B cell (primary cell): ENCODE measurements at regions not wholly inside any gene's neighbourhood (a gene's known extent, or its start where the extent isn't known, plus 50 kb on each side); places are given as distances from the start of the nearest gene placed in this dataset.

ENCODE experiments used
- ATAC-seq: fragments of 200-7000 bp; cut with Tn5 transposase; one replicate; pipeline ENCODE4 v1.10.0; 2021; ENCODE audit warnings: low read depth, mild to moderate bottlenecking, moderate number of reproducible peaks, moderate library complexity
- CTCF ChIA-PET: fragments of 350-600 bp; sonication (Branson Sonifier 250); formaldehyde crosslinking; loops from one replicate; lab custom pipeline; 2021; ENCODE audit warnings: antibody characterized with exemption, inconsistent platforms; lab: Charles Lee
- POLR2A ChIA-PET: fragments of 350-600 bp; sonication (Branson Sonifier 250); formaldehyde crosslinking; loops from one replicate; lab custom pipeline; 2021; ENCODE audit warnings: antibody characterized with exemption; lab: Charles Lee
- DNase-seq: peaks from one replicate; pipeline ENCODE4 v3.0.0; 2013
- H2AFZ ChIP-seq: 2 replicates; pipeline ENCODE4 v1.6.1; 2012; ENCODE audit warnings: mild to moderate bottlenecking, low read depth, low read length; ENCODE audit not compliant: insufficient read depth, poor library complexity, severe bottlenecking
- H3K27ac ChIP-seq, 2 donors: 1 replicate in 1 of 2; 2 replicates in 1 of 2; pipeline ENCODE4 v1.5.1; 2012 to 2013; ENCODE audit warnings: low read length in 2 of 2, mild to moderate bottlenecking in 2 of 2, moderate library complexity in 1 of 2
- H3K27me3 ChIP-seq, 4 experiments: fragments of 200-600 bp in 1 of 4; sonication (generic) in 1 of 4; replicated peaks in 1 of 4; 1 replicate in 2 of 4; 2 replicates in 2 of 4; pipeline versions ENCODE4 v1.6.1 to v1.7.0; 2013 to 2016; ENCODE audit warnings: low read length in 3 of 4, mild to moderate bottlenecking in 2 of 4, mixed read lengths in 1 of 4, moderate library complexity in 1 of 4; ENCODE audit not compliant: insufficient read depth in 4 of 4, control insufficient read depth in 3 of 4; ENCODE audit errors: control extremely low read depth in 1 of 4
- H3K36me3 ChIP-seq, 2 experiments: replicated peaks in 1 of 2; 1 replicate in 1 of 2; 2 replicates in 1 of 2; pipeline versions ENCODE4 v1.6.1 to v1.7.1; 2013; ENCODE audit warnings: low read length in 1 of 2; ENCODE audit not compliant: insufficient read depth in 2 of 2, control insufficient read depth in 1 of 2; ENCODE audit errors: control extremely low read depth in 1 of 2, extremely low read depth in 1 of 2
- H3K4me1 ChIP-seq, 2 donors: fragments of 200-600 bp in 1 of 2; sonication (generic) in 1 of 2; 1 replicate in 1 of 2; 2 replicates in 1 of 2; pipeline versions ENCODE4 v1.5.1 to v1.6.1; 2013 to 2017; ENCODE audit warnings: low read length in 2 of 2; ENCODE audit not compliant: control insufficient read depth in 2 of 2, insufficient read depth in 2 of 2
- H3K4me2 ChIP-seq: replicated peaks from 2 replicates; pipeline ENCODE3; 2012; ENCODE audit warnings: mild to moderate bottlenecking, low read depth, low read length; ENCODE audit not compliant: poor library complexity, severe bottlenecking
- H3K4me3 ChIP-seq, 5 experiments: fragments of 200-600 bp in 1 of 5; sonication (generic) in 1 of 5; 1 replicate in 3 of 5; 2 replicates in 2 of 5; pipeline versions ENCODE4 v1.5.1 to v1.7.0; 2011 to 2016; ENCODE audit warnings: low read length in 4 of 5, mild to moderate bottlenecking in 4 of 5, low read depth in 2 of 5, control low read depth in 1 of 5, moderate library complexity in 1 of 5; ENCODE audit not compliant: insufficient read depth in 1 of 5; ENCODE audit errors: control extremely low read depth in 1 of 5, extremely low read depth in 1 of 5
- H3K79me2 ChIP-seq: fragments of 200-600 bp; sonication (generic); one replicate; pipeline ENCODE4 v1.6.0; 2016; ENCODE audit warnings: low read length; ENCODE audit not compliant: control insufficient read depth, insufficient read depth
- H3K9ac ChIP-seq: fragments of 200-600 bp; sonication (generic); 2 replicates; pipeline ENCODE4 v1.6.1; 2017; ENCODE audit warnings: mild to moderate bottlenecking, low read length, moderate library complexity
- H3K9me3 ChIP-seq, 3 donors: one replicate each; pipeline versions ENCODE4 v1.6.1 to v1.7.1; 2013; ENCODE audit warnings: low read length in 2 of 3; ENCODE audit not compliant: control insufficient read depth in 2 of 3, insufficient read depth in 1 of 3; ENCODE audit errors: control extremely low read depth in 1 of 3
- H4K20me1 ChIP-seq: 2 replicates; pipeline ENCODE4 v1.6.0; 2012; ENCODE audit warnings: mild to moderate bottlenecking, low read length; ENCODE audit not compliant: insufficient read depth, control insufficient read depth, poor library complexity, severe bottlenecking
- H3K27ac Mint-ChIP-seq: one replicate; pipeline ENCODE4 v1.8.0; 2021; ENCODE audit warnings: mixed read lengths
- H3K27me3 Mint-ChIP-seq: one replicate; pipeline ENCODE4 v1.8.0; 2021; ENCODE audit warnings: mixed read lengths
- H3K4me1 Mint-ChIP-seq: one replicate; pipeline ENCODE4 v1.8.0; 2021; ENCODE audit warnings: mixed read lengths
- H3K4me3 Mint-ChIP-seq: one replicate; pipeline ENCODE4 v1.8.0; 2021; ENCODE audit warnings: mixed read lengths
- H3K9me3 Mint-ChIP-seq: one replicate; pipeline ENCODE4 v1.8.0; 2022; ENCODE audit warnings: mixed read lengths; ENCODE audit not compliant: insufficient read depth
- CTCF ChIP-seq: fragments of 200-600 bp; IDR thresholded peaks from one replicate; pipeline ENCODE4 v1.8.0; 2022; ENCODE audit warnings: antibody characterized with exemption, mild to moderate bottlenecking
- EZH2 ChIP-seq: IDR thresholded peaks from 2 replicates; pipeline ENCODE4 v1.6.1; 2012; ENCODE audit warnings: borderline replicate concordance, low read depth, mild to moderate bottlenecking, moderate library complexity, low read length; ENCODE audit not compliant: insufficient read depth, poor library complexity, severe bottlenecking
- WGBS: methylation state at CpG from one replicate; pipeline ENCODE4 v1.1.5; 2013; ENCODE audit warnings: missing lambda C conversion rate; ENCODE audit not compliant: insufficient coverage; 5-methylcytosine and 5-hydroxymethylcytosine counted together
- intact Hi-C: fragments of 100-400 bp; cut with micrococcal nuclease; formaldehyde crosslinking; loops from one replicate; pipeline ENCODE4 v1.10.0; 2022

- intact Hi-C loops = no loop called here
- ChIA-PET POLR2A (no interaction called here), CTCF (no interaction called here)
- no peak for ATAC-seq
- H3K9me3 Mint-ChIP-seq = no peaks in the 10 kb centered on the region
- no CpG with 5 or more reads among the region's 2 CpGs for WGBS
- no peaks in the 10 kb centered on the region for H3K79me2 ChIP-seq
- H3K27ac Mint-ChIP-seq = no peak overlapping the region
- H3K9ac ChIP-seq = no peak overlapping the region
- H4K20me1 ChIP-seq = no peaks in the 10 kb centered on the region
- H3K4me3 Mint-ChIP-seq = no peak overlapping the region
- no peaks in the 10 kb centered on the region for H3K4me1 Mint-ChIP-seq
- H3K27me3 ChIP-seq = no peaks in the 10 kb centered on the region
- no peaks in the 10 kb centered on the region for H3K9me3 ChIP-seq
- no peaks in the 10 kb centered on the region for H3K4me1 ChIP-seq
- no peak overlapping the region for H3K4me2 ChIP-seq
- DNase-seq = no peak
- TF ChIP-seq EZH2 (no peak), CTCF (no peak)
- H3K27me3 Mint-ChIP-seq = no peaks in the 10 kb centered on the region
- H3K27ac ChIP-seq = no peak overlapping the region
- H2AFZ ChIP-seq = no peak overlapping the region
- H3K36me3 ChIP-seq = no peaks in the 10 kb centered on the region
- no peak overlapping the region for H3K4me3 ChIP-seq
These were observed 1394.1 kb downstream of the FAM181B start for GRCh38 chr11:81339521-81339920.

- Histone ChIP-seq H3K4me1 (no peaks in the 10 kb centered on the region), H3K9ac (no peak overlapping the region), H3K27ac (no peak overlapping the region), H3K36me3 (no peaks in the 10 kb centered on the region), H3K4me2 (no peak overlapping the region), H3K4me3 (no peak overlapping the region), H3K9me3 (no peaks in the 10 kb centered on the region), H3K27me3 (no peaks in the 10 kb centered on the region), H2AFZ (no peak overlapping the region), H3K79me2 (no peaks in the 10 kb centered on the region), H4K20me1 (no peaks in the 10 kb centered on the region)
- Mint-ChIP-seq H3K4me1 (no peaks in the 10 kb centered on the region), H3K27ac (no peak overlapping the region), H3K27me3 (no peaks in the 10 kb centered on the region), H3K9me3 (no peaks in the 10 kb centered on the region), H3K4me3 (no peak overlapping the region)
- no peak for DNase-seq
- no peak for TF ChIP-seq EZH2
- TF ChIP-seq CTCF = no peak
- no peak for ATAC-seq
- CTCF ChIA-PET = no interaction called here
- POLR2A ChIA-PET = no interaction called here
- intact Hi-C loops = no loop called here
- no CpG with 5 or more reads among the region's 3 CpGs for WGBS
These were observed 1395.9 kb downstream of the FAM181B start for GRCh38 chr11:81337756-81338155.
